H1 (cell line): ENCODE measurements at regions not wholly inside any gene's neighbourhood (a gene's known extent, or its start where the extent isn't known, plus 50 kb on each side); places are given as distances from the start of the nearest gene placed in this dataset.

Source experiments
- CTCF ChIA-PET: fragments of 300-600 bp; sonication (Branson Sonifier 250); formaldehyde crosslinking; loops from one replicate; lab custom pipeline; 2021; ENCODE audit not compliant: partially characterized antibody; lab: Charles Lee
- POLR2A ChIA-PET: fragments of 300-600 bp; sonication (Branson Sonifier 250); formaldehyde crosslinking; loops from one replicate; lab custom pipeline; 2021; ENCODE audit warnings: inconsistent platforms; ENCODE audit not compliant: partially characterized antibody; lab: Charles Lee
- DNase-seq, 2 experiments: peaks; one replicate each; pipeline versions ENCODE4 v3.0.0 to v3.0.0-alpha.2; 2010 to 2022; ENCODE audit warnings: low spot score in 2 of 2, low read depth in 1 of 2, mixed read lengths in 1 of 2
- FAIRE-seq: peaks from 2 replicates; lab custom pipeline; 2011; peaks lifted over from hg19 to GRCh38; lab: Jason Lieb, UNC
- H2AFZ ChIP-seq: 2 replicates; pipeline ENCODE4 v1.8.1; 2012; ENCODE audit warnings: low read length, inconsistent platforms
- H2AK5ac ChIP-seq: 2 replicates; pipeline ENCODE4 v1.6.1; 2013; ENCODE audit warnings: low read depth, low read length
- H2BK120ac ChIP-seq: replicated peaks from 2 replicates; pipeline ENCODE3; 2013; ENCODE audit warnings: low read depth, low read length, inconsistent platforms
- H2BK12ac ChIP-seq: 2 replicates; pipeline ENCODE4 v1.6.1; 2013; ENCODE audit warnings: low read depth, low read length
- H2BK15ac ChIP-seq: 2 replicates; pipeline ENCODE4 v1.6.1; 2013; ENCODE audit warnings: low read length
- H2BK20ac ChIP-seq: 2 replicates; pipeline ENCODE4 v1.6.1; 2013; ENCODE audit warnings: low read length
- H2BK5ac ChIP-seq: 2 replicates; pipeline ENCODE4 v1.6.1; 2013; ENCODE audit warnings: low read depth, low read length
- H3K14ac ChIP-seq: 2 replicates; pipeline ENCODE4 v1.6.1; 2013; ENCODE audit warnings: inconsistent platforms; ENCODE audit not compliant: insufficient read length
- H3K18ac ChIP-seq: 2 replicates; pipeline ENCODE4 v1.6.1; 2013; ENCODE audit warnings: low read length; ENCODE audit errors: extremely low read depth
- H3K23ac ChIP-seq: 2 replicates; pipeline ENCODE4 v1.6.1; 2013; ENCODE audit warnings: inconsistent platforms; ENCODE audit not compliant: insufficient read length
- H3K23me2 ChIP-seq: 2 replicates; pipeline ENCODE4 v1.6.1; 2013; ENCODE audit warnings: low read depth, low read length
- H3K27ac ChIP-seq: 2 replicates; pipeline ENCODE4 v1.6.1; 2011; ENCODE audit warnings: low read depth, low read length, inconsistent platforms
- H3K27me3 ChIP-seq, 4 experiments: replicated peaks in 1 of 4; 1 replicate in 1 of 4; 2 replicates in 3 of 4; pipeline versions ENCODE4 v1.6.1 to v1.8.1; 2011 to 2013; ENCODE audit warnings: low read length in 3 of 4, mild to moderate bottlenecking in 3 of 4, inconsistent platforms in 2 of 4, mixed read lengths in 2 of 4, moderate library complexity in 1 of 4; ENCODE audit not compliant: control insufficient read depth in 3 of 4, insufficient read depth in 3 of 4; ENCODE audit errors: extremely low read depth in 1 of 4
- H3K36me3 ChIP-seq, 4 experiments: 2 replicates each; pipeline versions ENCODE4 v1.6.1 to v1.8.1; 2011 to 2013; ENCODE audit warnings: mild to moderate bottlenecking in 4 of 4, low read length in 3 of 4, moderate library complexity in 2 of 4, control low read depth in 1 of 4, inconsistent platforms in 1 of 4; ENCODE audit not compliant: insufficient read depth in 4 of 4, control insufficient read depth in 2 of 4
- H3K4ac ChIP-seq: replicated peaks from 2 replicates; pipeline ENCODE3; 2013; ENCODE audit warnings: low read length, low read depth, mixed read lengths, inconsistent platforms; ENCODE audit not compliant: insufficient read length
- H3K4me1 ChIP-seq, 4 experiments: replicated peaks in 1 of 4; 1 replicate in 1 of 4; 2 replicates in 3 of 4; pipeline versions ENCODE4 v1.6.1 to v1.8.1; 2011 to 2013; ENCODE audit warnings: low read length in 3 of 4, inconsistent platforms in 2 of 4, mixed read lengths in 1 of 4; ENCODE audit not compliant: insufficient read depth in 4 of 4, control insufficient read depth in 3 of 4
- H3K4me2 ChIP-seq, 2 experiments: 2 replicates each; pipeline versions ENCODE4 v1.6.1 to v1.8.1; 2011 to 2013; ENCODE audit warnings: low read depth in 2 of 2, low read length in 2 of 2, control low read depth in 1 of 2, inconsistent platforms in 1 of 2, mild to moderate bottlenecking in 1 of 2; ENCODE audit not compliant: insufficient read depth in 1 of 2
- H3K4me3 ChIP-seq, 4 experiments: fragments of 200-600, 300-600 bp in 1 of 4; sonication (generic), shearing (Covaris generic), sonication (Bioruptor Twin) in 1 of 4; 2 replicates each; pipeline versions ENCODE4 v1.5.1 to v1.8.1; 2011 to 2016; ENCODE audit warnings: low read length in 4 of 4, low read depth in 3 of 4, control low read depth in 2 of 4, inconsistent platforms in 2 of 4, mild to moderate bottlenecking in 2 of 4, mixed read lengths in 1 of 4, moderate library complexity in 1 of 4; ENCODE audit not compliant: insufficient read depth in 2 of 4; ENCODE audit errors: extremely low read depth in 1 of 4
- H3K56ac ChIP-seq: replicated peaks from 2 replicates; pipeline ENCODE3; 2013; ENCODE audit warnings: low read depth, mild to moderate bottlenecking, mixed read lengths, low read length, inconsistent platforms; ENCODE audit not compliant: insufficient read length
- H3K79me1 ChIP-seq: 2 replicates; pipeline ENCODE4 v1.6.1; 2013; ENCODE audit warnings: low read depth, low read length, control low read depth
- H3K79me2 ChIP-seq, 2 experiments: 2 replicates each; pipeline versions ENCODE4 v1.6.1 to v1.8.1; 2012 to 2013; ENCODE audit warnings: low read length in 2 of 2, mild to moderate bottlenecking in 2 of 2, inconsistent platforms in 1 of 2; ENCODE audit not compliant: insufficient read depth in 2 of 2, control insufficient read depth in 1 of 2
- H3K9ac ChIP-seq, 4 experiments: replicated peaks in 1 of 4; 1 replicate in 1 of 4; 2 replicates in 3 of 4; pipeline versions ENCODE4 v1.6.1 to v1.8.1; 2011 to 2013; ENCODE audit warnings: low read depth in 3 of 4, low read length in 3 of 4, control low read depth in 2 of 4, mild to moderate bottlenecking in 2 of 4, moderate library complexity in 2 of 4, inconsistent platforms in 1 of 4; ENCODE audit errors: extremely low read depth in 1 of 4
- H3K9me3 ChIP-seq, 2 experiments: 2 replicates each; pipeline versions ENCODE4 v1.6.1 to v1.8.1; 2012 to 2013; ENCODE audit warnings: mild to moderate bottlenecking in 2 of 2, moderate library complexity in 2 of 2, control low read depth in 1 of 2, inconsistent platforms in 1 of 2, low read depth in 1 of 2, low read length in 1 of 2, mixed read lengths in 1 of 2; ENCODE audit not compliant: insufficient read depth in 2 of 2
- H4K20me1 ChIP-seq, 2 experiments: replicated peaks in 1 of 2; 2 replicates each; pipeline versions ENCODE3 to v1.8.1; 2011 to 2013; ENCODE audit warnings: inconsistent platforms in 2 of 2, low read length in 2 of 2, mild to moderate bottlenecking in 1 of 2; ENCODE audit not compliant: insufficient read depth in 2 of 2, control insufficient read depth in 1 of 2
- H4K5ac ChIP-seq: 2 replicates; pipeline ENCODE4 v1.6.1; 2013; ENCODE audit warnings: low read length, low read depth, mixed read lengths, inconsistent platforms; ENCODE audit not compliant: insufficient read length
- H4K8ac ChIP-seq: 2 replicates; pipeline ENCODE4 v1.8.0; 2013; ENCODE audit warnings: mild to moderate bottlenecking, moderate library complexity, low read length, inconsistent platforms; ENCODE audit not compliant: insufficient read depth; ENCODE audit errors: extremely low read depth
- H4K91ac ChIP-seq: replicated peaks from 2 replicates; pipeline ENCODE3; 2013; ENCODE audit warnings: low read length, mixed read lengths, inconsistent platforms; ENCODE audit not compliant: insufficient read length
- TCF12 ChIP-seq: IDR thresholded peaks from 2 replicates; pipeline ENCODE4 v1.6.1; 2011; ENCODE audit warnings: low read depth, mild to moderate bottlenecking, low read length
- WGBS, 2 experiments: shearing (Covaris generic) in 1 of 2; methylation state at CpG; one replicate each; pipeline versions ENCODE4 v1.1.6 to v1.1.7; 2013 to 2015; ENCODE audit warnings: low lambda C conversion rate in 2 of 2, mixed read lengths in 2 of 2, inconsistent platforms in 1 of 2, low coverage in 1 of 2, missing lambda C conversion rate in 1 of 2; ENCODE audit not compliant: insufficient replicate concordance in 2 of 2, insufficient coverage in 1 of 2, insufficient read length in 1 of 2; ENCODE audit errors: extremely low coverage in 1 of 2, missing lambda C conversion rate in 1 of 2; 5-methylcytosine and 5-hydroxymethylcytosine counted together

GRCh38 chr11:25536289-25536688 lies 795.6 kb upstream of the ANO3 start:
- Histone ChIP-seq H2BK15ac (no peak overlapping the region), H3K79me1 (no peaks in the 10 kb centered on the region), H3K23me2 (no peaks in the 10 kb centered on the region), H3K79me2 (no peaks in the 10 kb centered on the region), H3K27ac (no peak overlapping the region), H3K4me2 (no peak overlapping the region), H2AK5ac (no peak overlapping the region), H2AFZ (no peak overlapping the region; the same call in 1 of the 2 replicates), H3K9me3 (no peaks in the 10 kb centered on the region), H3K27me3 (no peaks in the 10 kb centered on the region), H3K36me3 (no peaks in the 10 kb centered on the region), H4K20me1 (no peaks in the 10 kb centered on the region), H3K18ac (no peak overlapping the region), H3K4ac (no peak overlapping the region), H3K9ac (no peak overlapping the region), H3K14ac (no peak overlapping the region), H2BK120ac (no peak overlapping the region), H4K91ac (no peak overlapping the region), H2BK20ac (no peak overlapping the region), H3K56ac (no peak overlapping the region), H3K23ac (no peak overlapping the region), H3K4me3 (no peak overlapping the region), H4K5ac (no peak overlapping the region), H2BK12ac (no peak overlapping the region), H4K8ac (no peak overlapping the region), H2BK5ac (no peak overlapping the region), H3K4me1 (no peaks in the 10 kb centered on the region)
- WGBS, 2 experiments, result 93% methylated on average over 3 of the region's 3 CpGs; no CpG with 5 or more reads in 1 of the 2 experiments
- no peak for TF ChIP-seq TCF12
- ChIA-PET POLR2A (no interaction called here), CTCF (no interaction called here)
- FAIRE-seq (no peak), DNase-seq (no peak)
